ENCODE measurements at regions not wholly inside any gene's neighbourhood (a gene's known extent, or its start where the extent isn't known, plus 50 kb on each side); places are given as distances from the start of the nearest gene placed in this dataset.

- TF ChIP-seq RNF219 (CRISPR knock-in tag; IDR thresholded peaks at IDR 0.05) (no peak), NFYB (IDR thresholded peaks at IDR 0.05; ENCODE audit: extremely low read depth, insufficient read length) (no peak), JUN (IDR thresholded peaks at IDR 0.05; ENCODE audit: borderline replicate concordance, low read depth, low read length) (no peak), JUN (CRISPR knock-in tag; IDR thresholded peaks at IDR 0.05; ENCODE audit: borderline replicate concordance) (no peak), SRF (CRISPR knock-in tag; IDR thresholded peaks at IDR 0.05) (no peak), ELK3 (CRISPR knock-in tag; IDR thresholded peaks at IDR 0.05) (no peak)
These were observed 297.8 kb upstream of the ECI2 start (continued) for GRCh38 chr6:4433199-4433598.

DNA sequence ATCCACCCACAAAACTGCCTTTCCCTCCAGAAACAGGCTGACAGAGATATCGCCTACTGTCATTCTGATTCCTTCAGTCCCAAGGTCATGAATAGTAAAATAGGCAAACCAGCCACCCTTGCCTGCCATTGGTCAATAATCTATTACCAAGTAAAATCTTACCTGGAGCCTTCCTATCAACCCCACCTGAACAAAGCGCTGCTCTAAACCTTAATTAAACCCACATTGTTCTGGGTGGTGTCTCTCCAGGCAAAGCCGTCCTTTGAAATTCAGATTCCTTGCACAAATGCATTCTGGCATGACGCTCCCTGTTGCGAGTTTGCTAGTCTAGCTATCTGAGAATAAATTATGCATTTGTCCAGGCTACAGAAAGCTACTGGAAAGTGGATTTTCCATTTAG is 291.6 kb upstream of the ECI2 start:
- POLR2A ChIA-PET: no interaction called here
- 13% methylated on average over 5 of the region's 5 CpGs for WGBS (ENCODE audit: insufficient coverage, low coverage, missing lambda C conversion rate)
- CTCF ChIA-PET (ENCODE audit: low intra/inter-chr PET ratio): interaction anchor here (0.7 kb wide), 1 partner anchor 282 kb away, joined by 3 read pairs; no protein-coding TSS in a partner anchor
- no peak for TF ChIP-seq SREBF1 (IDR thresholded peaks at IDR 0.05; ENCODE audit: borderline replicate concordance, low read depth, low read length)
- TF ChIP-seq, protein P1, sequence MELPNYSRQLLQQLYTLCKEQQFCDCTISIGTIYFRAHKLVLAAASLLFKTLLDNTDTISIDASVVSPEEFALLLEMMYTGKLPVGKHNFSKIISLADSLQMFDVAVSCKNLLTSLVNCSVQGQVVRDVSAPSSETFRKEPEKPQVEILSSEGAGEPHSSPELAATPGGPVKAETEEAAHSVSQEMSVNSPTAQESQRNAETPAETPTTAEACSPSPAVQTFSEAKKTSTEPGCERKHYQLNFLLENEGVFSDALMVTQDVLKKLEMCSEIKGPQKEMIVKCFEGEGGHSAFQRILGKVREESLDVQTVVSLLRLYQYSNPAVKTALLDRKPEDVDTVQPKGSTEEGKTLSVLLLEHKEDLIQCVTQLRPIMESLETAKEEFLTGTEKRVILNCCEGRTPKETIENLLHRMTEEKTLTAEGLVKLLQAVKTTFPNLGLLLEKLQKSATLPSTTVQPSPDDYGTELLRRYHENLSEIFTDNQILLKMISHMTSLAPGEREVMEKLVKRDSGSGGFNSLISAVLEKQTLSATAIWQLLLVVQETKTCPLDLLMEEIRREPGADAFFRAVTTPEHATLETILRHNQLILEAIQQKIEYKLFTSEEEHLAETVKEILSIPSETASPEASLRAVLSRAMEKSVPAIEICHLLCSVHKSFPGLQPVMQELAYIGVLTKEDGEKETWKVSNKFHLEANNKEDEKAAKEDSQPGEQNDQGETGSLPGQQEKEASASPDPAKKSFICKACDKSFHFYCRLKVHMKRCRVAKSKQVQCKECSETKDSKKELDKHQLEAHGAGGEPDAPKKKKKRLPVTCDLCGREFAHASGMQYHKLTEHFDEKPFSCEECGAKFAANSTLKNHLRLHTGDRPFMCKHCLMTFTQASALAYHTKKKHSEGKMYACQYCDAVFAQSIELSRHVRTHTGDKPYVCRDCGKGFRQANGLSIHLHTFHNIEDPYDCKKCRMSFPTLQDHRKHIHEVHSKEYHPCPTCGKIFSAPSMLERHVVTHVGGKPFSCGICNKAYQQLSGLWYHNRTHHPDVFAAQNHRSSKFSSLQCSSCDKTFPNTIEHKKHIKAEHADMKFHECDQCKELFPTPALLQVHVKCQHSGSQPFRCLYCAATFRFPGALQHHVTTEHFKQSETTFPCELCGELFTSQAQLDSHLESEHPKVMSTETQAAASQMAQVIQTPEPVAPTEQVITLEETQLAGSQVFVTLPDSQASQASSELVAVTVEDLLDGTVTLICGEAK (IDR thresholded peaks at IDR 0.05): no peak
- TF ChIP-seq, protein P1 (CRISPR knock-in tag; IDR thresholded peaks at IDR 0.05): no peak

More for the DNA sequence above, 291.6 kb upstream of the ECI2 start:
- Histone ChIP-seq H3K9me1 (ENCODE audit: control insufficient read depth, insufficient read depth, low read length) (no peaks in the 10 kb centered on the region), H3K9ac (ENCODE audit: insufficient read depth in 1 of 2, low read depth in 2 of 2, low read length in 2 of 2) (no peak overlapping the region), H3K4me3 (no peak overlapping the region), H2AFZ (ENCODE audit: low read depth, low read length) (no peak overlapping the region), H3K9me3 (replicated peaks; ENCODE audit: control insufficient read depth, insufficient read depth, low read depth, low read length) (no peaks in the 10 kb centered on the region), H3K4me2 (ENCODE audit: insufficient read depth, low read length) (no peak overlapping the region), H3K4me1 (replicated peaks in 1 of 2; ENCODE audit: control insufficient read depth in 2 of 2, insufficient read depth in 2 of 2, low read length in 2 of 2) (no peaks in the 10 kb centered on the region), H3K27ac (ENCODE audit: extremely low read depth, low read depth, low read length) (no peak overlapping the region), H3K79me2 (ENCODE audit: control insufficient read depth, insufficient read depth, low read length) (no peaks in the 10 kb centered on the region), H4K20me1 (replicated peaks; ENCODE audit: control insufficient read depth, insufficient read depth, low read length) (no peaks in the 10 kb centered on the region), H3K36me3 (ENCODE audit: control insufficient read depth, insufficient read depth, low read length) (no peaks in the 10 kb centered on the region), H3K27me3 (ENCODE audit: control insufficient read depth in 2 of 2, insufficient read depth in 2 of 2, low read length in 2 of 2) (peaks cover 0 to 8% of the 10 kb centered on the region in 2 experiments; a peak in 2 of 5 replicates)
- ATAC-seq: no peak
- in situ Hi-C loops (cut with MboI) (no loop called here), intact Hi-C loops (cut with micrococcal nuclease) (no loop called here)
- DNase-seq (ENCODE audit: extremely low read depth in 1 of 4, low spot score in 3 of 4): no peak
- no TSS peak for BruUV-seq (replicated peaks)
- FAIRE-seq: no peak

All from K562 (cell line).